IPS-NIHi7 (cell line): ENCODE measurements at regions not wholly inside any gene's neighbourhood (a gene's known extent, or its start where the extent isn't known, plus 50 kb on each side); places are given as distances from the start of the nearest gene placed in this dataset.

Experiments
- DNase-seq: peaks from one replicate; pipeline ENCODE4 v3.0.0; 2012; ENCODE audit warnings: mixed read lengths; ENCODE audit errors: extremely low spot score

DNA sequence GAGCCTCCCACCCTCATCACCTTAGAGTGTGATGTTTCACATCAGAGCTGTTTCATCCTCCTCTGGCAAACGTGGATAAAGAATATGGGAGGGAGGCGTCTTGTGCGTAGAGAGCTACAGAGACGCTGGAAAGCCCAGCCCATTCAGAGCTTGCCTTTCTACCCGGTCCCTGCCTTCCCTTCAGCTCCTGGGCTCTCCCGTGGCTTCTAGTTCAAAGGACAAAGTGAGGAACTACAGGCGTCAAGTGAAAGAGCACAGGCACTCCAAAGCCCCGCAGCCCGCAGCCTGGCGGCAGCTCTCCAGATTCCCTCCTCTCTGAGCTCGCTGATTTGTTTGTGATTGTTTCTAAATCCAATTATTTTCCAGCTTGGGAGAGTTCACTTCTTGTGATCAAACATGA is 197.1 kb upstream of the IGF1R start:
- no peak for DNase-seq

DNA sequence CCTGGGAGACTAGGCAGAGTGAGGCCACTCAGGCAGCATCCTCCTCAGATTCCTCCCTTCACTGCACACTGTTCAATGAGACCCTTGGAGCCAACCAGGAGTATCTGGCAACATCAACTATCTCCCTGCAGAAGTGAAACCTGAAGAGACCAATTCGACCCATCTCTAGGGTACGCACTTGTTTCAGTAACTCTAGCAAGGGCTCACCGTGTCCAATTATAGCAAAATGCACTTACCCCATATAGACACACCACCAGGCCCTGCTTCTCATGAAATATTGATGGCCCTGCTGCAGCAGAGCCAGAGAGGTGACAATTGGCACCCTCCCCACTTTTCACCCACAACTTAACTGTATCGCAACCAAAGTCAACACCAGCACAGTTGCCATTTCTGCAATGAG is 196.1 kb upstream of the IGF1R start:
- DNase-seq: no peak

DNA sequence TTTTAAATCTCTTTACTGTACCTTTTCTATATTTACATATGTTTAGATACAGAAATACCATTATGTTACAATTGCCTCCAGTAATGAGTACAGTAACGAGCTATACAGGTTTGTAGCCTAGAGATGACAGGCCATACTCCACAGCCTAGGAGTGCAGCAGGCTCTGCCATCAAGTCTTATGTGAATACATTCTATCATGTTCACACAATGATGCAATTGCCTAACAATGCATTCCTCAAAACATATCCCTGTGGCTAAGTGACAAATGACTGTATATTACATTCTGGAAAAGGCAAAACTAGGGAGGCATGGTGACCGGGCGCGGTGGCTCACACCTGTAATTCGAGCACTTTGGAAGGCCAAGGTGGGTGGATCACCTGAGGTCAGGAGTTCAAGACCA is 192.4 kb upstream of the IGF1R start:
- no peak for DNase-seq

DNA sequence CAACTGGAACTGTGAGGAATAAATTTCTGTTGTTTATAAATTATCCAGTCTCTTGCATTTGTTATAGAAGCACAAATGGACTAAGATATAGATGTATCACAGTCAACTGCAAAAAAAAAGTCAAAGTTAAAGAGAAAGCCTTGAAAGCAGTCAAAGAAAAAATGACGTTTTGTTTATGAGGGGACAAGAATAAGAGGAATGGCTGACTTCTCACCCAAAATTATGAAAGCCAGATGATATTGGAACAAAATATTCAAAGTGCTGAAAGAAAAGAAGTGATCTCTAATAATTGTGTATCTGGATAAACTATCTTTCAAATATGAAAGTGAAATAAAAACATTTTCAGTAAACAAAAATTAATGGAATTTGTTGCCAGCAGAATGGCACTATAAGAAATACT is 171.8 kb upstream of the IGF1R start:
- no peak for DNase-seq

GRCh38 chr15:98480844-98481243 is 167.5 kb upstream of the IGF1R start:
- DNase-seq: no peak

- no peak for DNase-seq
These were observed 164.7 kb upstream of the IGF1R start for GRCh38 chr15:98483575-98484130.

- no peak for DNase-seq
These were observed 163.4 kb upstream of the IGF1R start for GRCh38 chr15:98484914-98485313.

DNA sequence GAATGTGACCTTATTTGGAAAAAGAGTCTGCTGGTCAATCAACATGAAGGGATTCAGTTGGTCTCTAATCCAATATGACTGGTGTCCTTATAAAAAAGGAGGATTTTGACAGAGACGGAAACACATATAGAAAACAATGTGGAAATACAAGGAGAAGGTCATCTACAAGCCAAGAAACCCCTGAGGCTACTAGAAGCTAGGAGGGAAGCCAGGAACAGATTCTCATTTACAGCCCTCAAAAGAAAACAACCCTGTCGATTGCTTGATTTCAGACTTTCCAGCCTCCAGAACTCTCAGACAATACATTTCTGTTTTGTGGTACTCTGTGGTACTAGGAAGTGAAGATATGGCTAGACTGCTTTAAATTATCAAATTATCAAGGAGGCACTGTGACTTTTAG is 162.9 kb upstream of the IGF1R start:
- DNase-seq: no peak

- DNase-seq: no peak
These were observed 154.3 kb upstream of the IGF1R start for GRCh38 chr15:98493966-98494511.

- DNase-seq: no peak
These were observed 147.1 kb upstream of the IGF1R start for GRCh38 chr15:98501192-98501591.

GRCh38 chr15:98501632-98502031 is 146.7 kb upstream of the IGF1R start:
- DNase-seq: no peak

- DNase-seq: no peak
These were observed 144.4 kb upstream of the IGF1R start for GRCh38 chr15:98503970-98504369.

DNA sequence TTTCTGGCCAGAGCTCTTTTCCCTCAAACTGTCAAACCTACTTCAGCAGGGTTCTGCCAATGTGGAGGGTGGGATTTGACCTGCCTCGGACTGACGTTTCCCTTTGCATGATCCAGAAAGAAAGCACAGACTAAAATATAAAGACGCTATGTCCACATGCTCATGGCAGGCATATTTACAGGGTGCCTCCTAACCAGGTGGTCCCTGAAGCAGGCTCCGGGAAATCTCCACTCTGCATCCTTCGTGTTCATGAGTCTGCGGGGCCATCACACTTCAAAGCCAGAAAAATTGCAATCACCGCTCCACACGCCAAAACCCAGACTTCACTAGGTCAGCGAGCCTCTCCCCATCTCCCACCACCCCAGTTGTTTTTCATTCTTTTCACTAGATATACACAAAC is 143.3 kb upstream of the IGF1R start:
- no peak for DNase-seq

- DNase-seq: no peak
These were observed 142.7 kb upstream of the IGF1R start for GRCh38 chr15:98505611-98506031.

- DNase-seq: no peak
These were observed 142.2 kb upstream of the IGF1R start for GRCh38 chr15:98506172-98506571.

DNA sequence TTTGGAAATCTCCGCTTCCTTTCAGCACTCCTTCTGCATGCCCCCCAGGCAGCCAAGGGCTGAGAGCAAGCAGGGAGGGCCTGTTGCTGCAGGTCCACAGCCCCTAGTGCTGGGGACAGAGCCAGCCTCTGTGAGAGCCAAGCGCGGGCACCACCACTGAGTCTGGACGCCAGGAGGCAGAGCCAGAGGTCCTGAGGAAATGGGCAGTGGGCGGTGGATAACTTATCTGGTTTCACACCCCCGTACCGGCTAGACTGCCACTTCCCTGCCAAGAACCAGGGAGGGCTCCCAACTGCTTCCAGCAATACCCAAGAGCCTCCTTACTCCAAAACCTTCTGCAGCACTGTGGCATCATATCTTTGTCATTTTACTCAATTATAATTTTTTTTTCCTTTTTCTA is 141.6 kb upstream of the IGF1R start:
- DNase-seq: no peak

DNA sequence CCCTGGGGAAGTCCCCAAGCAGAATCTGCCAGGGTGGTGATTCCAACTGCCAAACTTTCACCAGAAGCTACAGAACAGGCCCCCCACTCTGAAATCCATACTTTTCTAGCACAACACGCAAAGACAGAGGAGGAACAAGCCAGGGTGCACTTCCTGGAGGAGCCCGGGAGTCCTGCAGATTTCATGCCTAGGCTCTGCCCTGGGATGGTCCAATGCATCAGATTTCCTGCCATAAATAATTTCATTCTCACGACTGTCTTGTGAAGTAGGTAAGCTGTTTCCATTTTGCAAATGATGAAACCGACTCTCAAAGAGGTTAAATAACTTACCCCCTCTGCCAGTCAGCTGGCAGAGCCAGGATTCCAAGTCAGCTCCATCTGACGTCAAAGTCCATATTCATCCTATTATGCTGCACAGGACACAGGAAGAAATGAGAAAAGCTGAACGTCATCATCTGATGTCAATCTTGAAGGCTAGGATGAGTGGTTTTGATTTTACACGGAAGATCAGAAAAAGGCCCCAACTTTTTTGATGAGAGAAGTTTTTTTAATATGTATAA is 134.8 kb upstream of the IGF1R start:
- no peak for DNase-seq

GRCh38 chr15:98514034-98514622 is 134.2 kb upstream of the IGF1R start:
- no peak for DNase-seq

GRCh38 chr15:98518823-98519561 is 129.3 kb upstream of the IGF1R start:
- peak; percentile 88 for DNase-seq

- DNase-seq: no peak
These were observed 128.4 kb upstream of the IGF1R start for GRCh38 chr15:98519767-98520550.

- no peak for DNase-seq
These were observed 126.2 kb upstream of the IGF1R start for GRCh38 chr15:98522127-98522526.
